ENCODE measurements at regions not wholly inside any gene's neighbourhood (a gene's known extent, or its start where the extent isn't known, plus 50 kb on each side); places are given as distances from the start of the nearest gene placed in this dataset.
A peak's percentile ranks its signal among the peaks of the same experiment; 100 is the strongest.

DNA sequence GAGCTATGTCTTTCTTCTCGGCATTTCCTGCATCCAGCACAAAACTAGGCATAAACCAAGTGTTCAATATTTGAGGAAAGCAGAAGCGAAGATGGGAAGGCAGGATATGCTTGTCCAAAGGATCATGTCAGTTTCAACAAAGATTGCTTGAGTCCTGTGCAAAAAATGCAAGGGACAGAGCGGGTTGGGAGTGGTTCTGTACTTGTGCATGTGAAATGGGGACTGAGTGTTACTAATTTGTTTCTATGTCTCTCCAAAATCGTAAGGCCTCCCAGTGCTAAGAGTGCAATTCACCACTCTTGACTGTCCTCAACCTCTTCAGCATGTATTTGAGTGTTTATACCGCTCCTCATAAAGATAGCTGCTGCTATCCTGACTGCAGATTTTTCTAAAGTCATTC, 166.2 kb downstream of the DLEU7 start:
- no peaks in the 10 kb centered on the region for H3K9me3 ChIP-seq (ENCODE audit: control insufficient read depth in 4 of 4, insufficient read depth in 3 of 4, low read length in 3 of 4)
- no peak overlapping the region for H3K9ac ChIP-seq (ENCODE audit: insufficient read depth in 1 of 2, low read length in 2 of 2)
- TF ChIP-seq, protein P1, sequence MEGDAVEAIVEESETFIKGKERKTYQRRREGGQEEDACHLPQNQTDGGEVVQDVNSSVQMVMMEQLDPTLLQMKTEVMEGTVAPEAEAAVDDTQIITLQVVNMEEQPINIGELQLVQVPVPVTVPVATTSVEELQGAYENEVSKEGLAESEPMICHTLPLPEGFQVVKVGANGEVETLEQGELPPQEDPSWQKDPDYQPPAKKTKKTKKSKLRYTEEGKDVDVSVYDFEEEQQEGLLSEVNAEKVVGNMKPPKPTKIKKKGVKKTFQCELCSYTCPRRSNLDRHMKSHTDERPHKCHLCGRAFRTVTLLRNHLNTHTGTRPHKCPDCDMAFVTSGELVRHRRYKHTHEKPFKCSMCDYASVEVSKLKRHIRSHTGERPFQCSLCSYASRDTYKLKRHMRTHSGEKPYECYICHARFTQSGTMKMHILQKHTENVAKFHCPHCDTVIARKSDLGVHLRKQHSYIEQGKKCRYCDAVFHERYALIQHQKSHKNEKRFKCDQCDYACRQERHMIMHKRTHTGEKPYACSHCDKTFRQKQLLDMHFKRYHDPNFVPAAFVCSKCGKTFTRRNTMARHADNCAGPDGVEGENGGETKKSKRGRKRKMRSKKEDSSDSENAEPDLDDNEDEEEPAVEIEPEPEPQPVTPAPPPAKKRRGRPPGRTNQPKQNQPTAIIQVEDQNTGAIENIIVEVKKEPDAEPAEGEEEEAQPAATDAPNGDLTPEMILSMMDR (IDR thresholded peaks at IDR 0.05; ENCODE audit: control extremely low read depth, extremely low read depth), result no peak
- WGBS, 2 donors, result 75 to 85% methylated on average over 5 of the region's 5 CpGs
- H3K4me1 ChIP-seq (ENCODE audit: control insufficient read depth in 5 of 5, insufficient read depth in 5 of 5, low read length in 5 of 5), result peaks cover 4 to 15% (median 12%) of the 10 kb centered on the region in 5 donors
- H3K4me3 ChIP-seq, result no peak overlapping the region
- H3K27ac ChIP-seq (ENCODE audit: low read depth in 1 of 2, low read length in 1 of 2), result no peak overlapping the region
- DNase-seq (peak in 1 of 3 donors; percentile 12), ATAC-seq (ENCODE audit: insufficient read depth, low FRiP score) (no peak)
- no peaks in the 10 kb centered on the region for H3K27me3 ChIP-seq (ENCODE audit: control insufficient read depth in 3 of 3, insufficient read depth in 3 of 3, low read length in 2 of 3)
- no peaks in the 10 kb centered on the region for H3K36me3 ChIP-seq (ENCODE audit: control insufficient read depth in 4 of 4, insufficient read depth in 4 of 4, low read length in 4 of 4)

GRCh38 chr13:50677687-50678463, 165.6 kb downstream of the DLEU7 start:
- Histone ChIP-seq H3K4me1 (ENCODE audit: control insufficient read depth in 5 of 5, insufficient read depth in 5 of 5, low read length in 5 of 5) (peaks cover 4 to 15% (median 12%) of the 10 kb centered on the region in 5 donors), H3K9ac (ENCODE audit: insufficient read depth in 1 of 2, low read length in 2 of 2) (no peak overlapping the region), H3K27ac (ENCODE audit: low read depth in 1 of 2, low read length in 1 of 2) (no peak overlapping the region), H3K4me3 (no peak overlapping the region), H3K27me3 (ENCODE audit: control insufficient read depth in 3 of 3, insufficient read depth in 3 of 3, low read length in 2 of 3) (no peaks in the 10 kb centered on the region), H3K36me3 (ENCODE audit: control insufficient read depth in 4 of 4, insufficient read depth in 4 of 4, low read length in 4 of 4) (no peaks in the 10 kb centered on the region), H3K9me3 (ENCODE audit: control insufficient read depth in 4 of 4, insufficient read depth in 3 of 4, low read length in 3 of 4) (no peaks in the 10 kb centered on the region)
- peak; percentile 53 to 78 (median 77) for DNase-seq
- no peak for ATAC-seq (ENCODE audit: insufficient read depth, low FRiP score)
- WGBS, 2 donors, result 69 to 82% methylated on average over 10 of the region's 10 CpGs
- TF ChIP-seq, protein P1 (IDR thresholded peaks at IDR 0.05; ENCODE audit: control extremely low read depth, extremely low read depth), result no peak

DNA sequence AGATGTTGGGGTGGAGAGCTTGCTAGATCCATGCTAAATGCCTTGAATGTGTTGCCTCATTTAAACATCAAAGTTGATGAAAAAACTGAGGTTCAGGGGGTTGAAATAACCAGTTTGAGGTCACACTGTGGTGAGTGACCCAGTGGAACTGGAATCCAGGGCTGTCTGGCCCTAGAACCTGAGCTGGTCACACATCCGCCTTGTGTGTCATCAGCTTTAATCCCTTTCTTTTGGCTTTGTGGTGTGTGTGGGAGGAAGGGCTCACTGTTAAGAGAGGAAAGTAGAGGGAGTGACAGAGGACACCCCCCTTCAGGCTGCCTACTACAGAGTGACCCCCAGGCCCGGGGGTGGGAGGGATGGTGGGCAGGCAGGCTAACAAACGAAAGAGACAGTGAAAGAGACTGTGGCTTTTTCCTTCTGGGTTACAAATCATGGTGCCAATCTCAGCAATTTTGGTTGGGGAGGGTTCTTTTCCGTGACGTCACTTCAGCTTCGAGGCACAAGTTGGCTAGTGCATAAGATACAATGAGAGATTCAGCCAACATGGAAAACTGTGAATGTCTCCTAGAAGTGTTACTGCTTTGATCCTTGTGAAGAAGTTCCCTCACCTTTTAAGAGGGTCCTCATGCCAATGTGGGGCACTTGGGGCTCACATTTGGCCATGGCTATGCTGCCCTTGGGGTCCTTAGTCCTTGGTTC, 164.9 kb downstream of the DLEU7 start:
- no peak overlapping the region for H3K27ac ChIP-seq (ENCODE audit: low read depth in 1 of 2, low read length in 1 of 2)
- WGBS, 2 donors, result 90 to 94% methylated on average over 6 of the region's 6 CpGs

More for the DNA sequence above, 164.9 kb downstream of the DLEU7 start:
- Histone ChIP-seq H3K4me3 (no peak overlapping the region), H3K9ac (ENCODE audit: insufficient read depth in 1 of 2, low read length in 2 of 2) (no peak overlapping the region), H3K4me1 (ENCODE audit: control insufficient read depth in 5 of 5, insufficient read depth in 5 of 5, low read length in 5 of 5) (peaks cover 4 to 18% (median 12%) of the 10 kb centered on the region in 5 donors), H3K9me3 (ENCODE audit: control insufficient read depth in 4 of 4, insufficient read depth in 3 of 4, low read length in 3 of 4) (no peaks in the 10 kb centered on the region), H3K36me3 (ENCODE audit: control insufficient read depth in 4 of 4, insufficient read depth in 4 of 4, low read length in 4 of 4) (no peaks in the 10 kb centered on the region), H3K27me3 (ENCODE audit: control insufficient read depth in 3 of 3, insufficient read depth in 3 of 3, low read length in 2 of 3) (no peaks in the 10 kb centered on the region)
- ATAC-seq (ENCODE audit: insufficient read depth, low FRiP score) (no peak), DNase-seq (no peak)
- TF ChIP-seq, protein P1 (IDR thresholded peaks at IDR 0.05; ENCODE audit: control extremely low read depth, extremely low read depth), result no peak

Measured in lung (tissue), 11 donors.